K562 (cell line): ENCODE measurements at regions not wholly inside any gene's neighbourhood (a gene's known extent, or its start where the extent isn't known, plus 50 kb on each side); places are given as distances from the start of the nearest gene placed in this dataset.

Experiments
- ATAC-seq: fragments of 200-7000 bp; cut with Tn5 transposase; 3 replicates; pipeline ENCODE4 v1.9.1; 2020; ENCODE audit warnings: moderate library complexity
- BruUV-seq: library from RNA; stranded (reverse); fragments of 400-500 nt; replicated peaks from 2 replicates; lab custom pipeline; 2021; lab: Mats Ljungman, UMichigan
- CTCF ChIA-PET: fragments of 300-600 bp; formaldehyde crosslinking; extraction: SDS; loops from one replicate; lab custom pipeline; 2021; ENCODE audit warnings: low intra/inter-chr PET ratio; lab: Yijun Ruan, JAX
- POLR2A ChIA-PET: fragments of 300-600, 350-650 bp; sonication (Branson Sonifier 250); formaldehyde crosslinking; extraction: SDS; loops from one replicate; lab custom pipeline; 2021; ENCODE audit warnings: antibody characterized with exemption, inconsistent platforms; lab: Yijun Ruan, JAX
- DNase-seq, 4 experiments: peaks; one replicate each; pipeline versions ENCODE4 v3.0.0 to v3.0.0-alpha.2; 2011 to 2018; ENCODE audit warnings: low spot score in 3 of 4, mixed read lengths in 3 of 4; ENCODE audit errors: extremely low read depth in 1 of 4
- FAIRE-seq: peaks from 2 replicates; lab custom pipeline; 2011; peaks lifted over from hg19 to GRCh38; lab: Jason Lieb, UNC
- H2AFZ ChIP-seq: 2 replicates; pipeline ENCODE4 v1.6.0; 2011; ENCODE audit warnings: low read depth, low read length, control low read depth, inconsistent platforms
- H3K27ac ChIP-seq: fragments of 200-600 bp; 3 replicates; pipeline ENCODE4 v1.8.0; 2011; ENCODE audit warnings: low read depth, mild to moderate bottlenecking, control low read depth, inconsistent platforms, low read length, moderate library complexity, mixed read lengths; ENCODE audit errors: extremely low read depth
- H3K27me3 ChIP-seq, 2 experiments: fragments of 300-600 bp in 1 of 2; 2 replicates in 1 of 2; 3 replicates in 1 of 2; pipeline versions ENCODE4 v1.6.0 to v1.8.0; 2011; ENCODE audit warnings: inconsistent platforms in 2 of 2, low read length in 2 of 2, mild to moderate bottlenecking in 1 of 2, mixed read lengths in 1 of 2, moderate library complexity in 1 of 2; ENCODE audit not compliant: control insufficient read depth in 2 of 2, insufficient read depth in 2 of 2
- H3K36me3 ChIP-seq: fragments of 300-600 bp; 3 replicates; pipeline ENCODE4 v1.8.0; 2011; ENCODE audit warnings: mild to moderate bottlenecking, low read length, inconsistent platforms; ENCODE audit not compliant: control insufficient read depth, insufficient read depth
- H3K4me1 ChIP-seq, 2 experiments: fragments of 200-600 bp in 1 of 2; replicated peaks in 1 of 2; 2 replicates in 1 of 2; 3 replicates in 1 of 2; pipeline versions ENCODE4 v1.5.1 to v1.8.0; 2011; ENCODE audit warnings: inconsistent platforms in 2 of 2, low read length in 2 of 2, mild to moderate bottlenecking in 1 of 2, mixed read lengths in 1 of 2, moderate library complexity in 1 of 2; ENCODE audit not compliant: control insufficient read depth in 2 of 2, insufficient read depth in 2 of 2
- H3K4me2 ChIP-seq: 2 replicates; pipeline ENCODE4 v1.6.1; 2011; ENCODE audit warnings: low read length, control low read depth, inconsistent platforms, mixed read lengths; ENCODE audit not compliant: insufficient read depth
- H3K4me3 ChIP-seq: fragments of 200-600 bp; sonication (generic), shearing (Covaris generic); 2 replicates; pipeline ENCODE4 v1.5.1; 2016; ENCODE audit warnings: control low read depth, inconsistent platforms
- H3K79me2 ChIP-seq: fragments of 200-600 bp; 3 replicates; pipeline ENCODE4 v1.8.0; 2011; ENCODE audit warnings: low read length, inconsistent platforms; ENCODE audit not compliant: control insufficient read depth, insufficient read depth
- H3K9ac ChIP-seq, 2 experiments: 2 replicates each; pipeline versions ENCODE4 v1.6.0 to v1.6.1; 2011; ENCODE audit warnings: low read depth in 2 of 2, low read length in 2 of 2, control low read depth in 1 of 2, inconsistent platforms in 1 of 2, mild to moderate bottlenecking in 1 of 2, mixed read lengths in 1 of 2; ENCODE audit not compliant: insufficient read depth in 1 of 2
- H3K9me1 ChIP-seq: one replicate; pipeline ENCODE4 v1.6.0; 2011; ENCODE audit warnings: inconsistent platforms, mild to moderate bottlenecking, low read length, moderate library complexity; ENCODE audit not compliant: control insufficient read depth, insufficient read depth
- H3K9me3 ChIP-seq: replicated peaks from 2 replicates; pipeline ENCODE4 v1.5.1; 2011; ENCODE audit warnings: low read depth, low read length, inconsistent platforms; ENCODE audit not compliant: control insufficient read depth, insufficient read depth
- H4K20me1 ChIP-seq: replicated peaks from 2 replicates; pipeline ENCODE4 v1.6.1; 2011; ENCODE audit warnings: low read length, inconsistent platforms, mixed read lengths; ENCODE audit not compliant: control insufficient read depth, insufficient read depth
- BDP1 ChIP-seq: IDR thresholded peaks from 3 replicates; pipeline ENCODE4 v1.6.1; 2011; ENCODE audit not compliant: insufficient read length, insufficient read depth
- CREB1 ChIP-seq, 2 experiments: sonication (generic) in 1 of 2; formaldehyde crosslinking in 1 of 2; IDR thresholded peaks; 2 replicates each; pipeline versions ENCODE4 v1.6.1 to v1.8.0; 2012 to 2022; ENCODE audit warnings: inconsistent platforms in 1 of 2, mild to moderate bottlenecking in 1 of 2, missing genetic modification reagents in 1 of 2, moderate library complexity in 1 of 2
- CTBP1 ChIP-seq: fragments of 450-650 bp; IDR thresholded peaks from 2 replicates; pipeline ENCODE4 v1.6.1; 2016; ENCODE audit warnings: borderline replicate concordance
- DLX4 ChIP-seq: fragments of 250-450 bp; sonication (Bioruptor Pico); IDR thresholded peaks from 2 replicates; pipeline ENCODE4 v1.6.1; 2021; ENCODE audit warnings: mild to moderate bottlenecking
- DMBX1 ChIP-seq: fragments of 250-450 bp; sonication (Bioruptor Pico); IDR thresholded peaks from 2 replicates; pipeline ENCODE4 v1.8.0; 2022; ENCODE audit warnings: inconsistent platforms, mild to moderate bottlenecking, moderate library complexity, borderline replicate concordance
- ELF4 ChIP-seq: fragments of 450-650 bp; formaldehyde crosslinking; IDR thresholded peaks from 2 replicates; pipeline ENCODE4 v1.4.0; 2022; ENCODE audit warnings: missing genetic modification characterization
- HOMEZ ChIP-seq: fragments of 250-450 bp; sonication (Bioruptor Pico); IDR thresholded peaks from 2 replicates; pipeline ENCODE4 v1.4.0; 2020; ENCODE audit warnings: mild to moderate bottlenecking, moderate library complexity
- MEIS2 ChIP-seq: fragments of 450-650 bp; IDR thresholded peaks from 2 replicates; pipeline ENCODE4 v1.6.1; 2014; ENCODE audit warnings: mild to moderate bottlenecking; ENCODE audit not compliant: partially characterized antibody
- NFE2 ChIP-seq: IDR thresholded peaks from 2 replicates; pipeline ENCODE4 v1.6.1; 2014; ENCODE audit warnings: antibody characterized with exemption, low read depth
- SMAD4 ChIP-seq: fragments of 250-450 bp; sonication (Bioruptor Pico); conservative IDR thresholded peaks from 2 replicates; pipeline ENCODE4 v1.8.0; 2021; ENCODE audit warnings: inconsistent platforms, mild to moderate bottlenecking, moderate library complexity
- TCF7 ChIP-seq: sonication (generic); IDR thresholded peaks from 2 replicates; pipeline ENCODE4 v1.6.1; 2016; ENCODE audit warnings: antibody characterized with exemption, borderline replicate concordance
- TEAD4 ChIP-seq, 2 experiments: sonication (generic) in 1 of 2; formaldehyde crosslinking in 1 of 2; IDR thresholded peaks; 2 replicates each; pipeline versions ENCODE4 v1.6.1 to v1.8.0; 2012 to 2022; ENCODE audit warnings: borderline replicate concordance in 1 of 2, inconsistent platforms in 1 of 2, low read length in 1 of 2, mild to moderate bottlenecking in 1 of 2, missing genetic modification reagents in 1 of 2
- XRCC4 ChIP-seq: IDR thresholded peaks from one replicate; pipeline ENCODE4 v1.6.1; 2011; ENCODE audit not compliant: insufficient read depth, insufficient read length; ENCODE audit errors: extremely low read depth
- ZEB2 ChIP-seq: fragments of 450-650 bp; IDR thresholded peaks from 2 replicates; pipeline ENCODE4 v1.6.1; 2016
- ZNF384 ChIP-seq: IDR thresholded peaks from 2 replicates; pipeline ENCODE4 v1.6.1; 2012; ENCODE audit warnings: low read depth, low read length, improper control_type of control experiment
- ZNF707 ChIP-seq: fragments of 250-450 bp; sonication (Bioruptor Pico); conservative IDR thresholded peaks from 2 replicates; pipeline ENCODE4 v1.8.0; 2022; ENCODE audit warnings: inconsistent platforms, mild to moderate bottlenecking, moderate library complexity
- WGBS: fragments of 100-300 bp; shearing (Covaris generic); methylation state at CpG from one replicate; pipeline ENCODE4 v1.1.6; 2016; ENCODE audit warnings: low coverage, mixed read lengths; ENCODE audit not compliant: insufficient coverage; ENCODE audit errors: missing lambda C conversion rate; 5-methylcytosine and 5-hydroxymethylcytosine counted together
- in situ Hi-C: fragments of 300-500 bp; cut with MboI; formaldehyde crosslinking; loops from 4 replicates; pipeline ENCODE4 v1.15.0; 2018; ENCODE audit warnings: inconsistent platforms, mixed read lengths
- intact Hi-C: fragments of 100-400 bp; cut with micrococcal nuclease; formaldehyde crosslinking; loops from 2 replicates; pipeline ENCODE4 v1.14.2; 2022

GRCh38 chrX:109813236-109813635 lies 80.2 kb upstream of the ACSL4 start:
- no peaks in the 10 kb centered on the region for H3K79me2 ChIP-seq
- CTCF ChIA-PET, result interaction anchor here (0.6 kb wide), 1 partner anchor 338 kb away, joined by 3 read pairs; no protein-coding TSS in a partner anchor
- BruUV-seq, result no TSS peak

GRCh38 chrX:109818976-109819375 lies 85.9 kb upstream of the ACSL4 start:
- in situ Hi-C loops, result no loop called here
- FAIRE-seq (no peak), ATAC-seq (no peak), DNase-seq (no peak)
- POLR2A ChIA-PET, result interaction anchor here (0.7 kb wide), 1 partner anchor 1578 kb away, joined by 4 read pairs; no protein-coding TSS in a partner anchor
- Histone ChIP-seq H3K79me2 (no peaks in the 10 kb centered on the region), H3K4me2 (no peak overlapping the region), H3K27me3 (peaks cover 0 to 4% of the 10 kb centered on the region in 2 experiments; a peak in 3 of 5 replicates), H3K9ac (no peak overlapping the region), H3K4me3 (no peak overlapping the region), H3K36me3 (no peaks in the 10 kb centered on the region), H3K9me1 (no peaks in the 10 kb centered on the region), H3K9me3 (no peaks in the 10 kb centered on the region), H2AFZ (no peak overlapping the region), H4K20me1 (no peaks in the 10 kb centered on the region), H3K4me1 (no peaks in the 10 kb centered on the region; a peak in 1 of 5 replicates), H3K27ac (no peak overlapping the region)
- WGBS, result 22% methylated on average over 4 of the region's 4 CpGs
- intact Hi-C loops, result no loop called here
- no TSS peak for BruUV-seq
- CTCF ChIA-PET, result no interaction called here
- TF ChIP-seq ELF4 (CRISPR knock-in tag) (no peak), ZNF707 (no peak), SMAD4 (no peak), CREB1 (IDR thresholded peaks at IDR 0.05) (no peak), CREB1 (CRISPR knock-in tag; IDR thresholded peaks at IDR 0.05) (no peak), ZEB2 (no peak), HOMEZ (CRISPR knock-in tag) (no peak), XRCC4 (no peak), DMBX1 (no peak), TEAD4 (IDR thresholded peaks at IDR 0.05; ENCODE audit: low read length) (no peak), TEAD4 (CRISPR knock-in tag; IDR thresholded peaks at IDR 0.05; ENCODE audit: borderline replicate concordance) (no peak), CTBP1 (no peak), BDP1 (no peak), TCF7 (no peak)

More at GRCh38 chrX:109813236-109813635, 80.2 kb upstream of the ACSL4 start:
- H3K36me3 ChIP-seq, result no peaks in the 10 kb centered on the region
- H3K9me3 ChIP-seq, result no peaks in the 10 kb centered on the region
- no peak overlapping the region for H3K27ac ChIP-seq
- H4K20me1 ChIP-seq, result no peaks in the 10 kb centered on the region
- ATAC-seq, result no peak
- intact Hi-C loops, result no loop called here
- H3K4me2 ChIP-seq, result no peak overlapping the region
- H3K4me1 ChIP-seq, result no peaks in the 10 kb centered on the region
- no peaks in the 10 kb centered on the region for H3K9me1 ChIP-seq
- H3K9ac ChIP-seq, result no peak overlapping the region
- H2AFZ ChIP-seq, result no peak overlapping the region
- FAIRE-seq, result no peak
- DNase-seq, result no peak
- TF ChIP-seq NFE2 (no peak), MEIS2 (peak; percentile 27), ZNF384 (0 out of 2 replicates have a peak, but pooled peaks have one; percentile 19), DLX4 (CRISPR knock-in tag) (no peak)
- in situ Hi-C loops, result no loop called here
- POLR2A ChIA-PET, result no interaction called here
- H3K4me3 ChIP-seq, result no peak overlapping the region
- peaks cover 0 to 4% of the 10 kb centered on the region in 2 experiments; a peak in 3 of 5 replicates for H3K27me3 ChIP-seq
